NB4 (cell line): ENCODE measurements at regions not wholly inside any gene's neighbourhood (a gene's known extent, or its start where the extent isn't known, plus 50 kb on each side); places are given as distances from the start of the nearest gene placed in this dataset.

ENCODE experiments used
- POLR2A ChIP-seq: IDR thresholded peaks from 2 replicates; pipeline ENCODE4 v1.6.1; 2011; ENCODE audit warnings: mild to moderate bottlenecking; ENCODE audit not compliant: insufficient read length; ENCODE audit errors: extremely low read depth
- TF ChIP-seq, protein P1 (sequence below): IDR thresholded peaks from one replicate; pipeline ENCODE4 v1.5.1; 2012; ENCODE audit warnings: low read depth, low read length

DNA sequence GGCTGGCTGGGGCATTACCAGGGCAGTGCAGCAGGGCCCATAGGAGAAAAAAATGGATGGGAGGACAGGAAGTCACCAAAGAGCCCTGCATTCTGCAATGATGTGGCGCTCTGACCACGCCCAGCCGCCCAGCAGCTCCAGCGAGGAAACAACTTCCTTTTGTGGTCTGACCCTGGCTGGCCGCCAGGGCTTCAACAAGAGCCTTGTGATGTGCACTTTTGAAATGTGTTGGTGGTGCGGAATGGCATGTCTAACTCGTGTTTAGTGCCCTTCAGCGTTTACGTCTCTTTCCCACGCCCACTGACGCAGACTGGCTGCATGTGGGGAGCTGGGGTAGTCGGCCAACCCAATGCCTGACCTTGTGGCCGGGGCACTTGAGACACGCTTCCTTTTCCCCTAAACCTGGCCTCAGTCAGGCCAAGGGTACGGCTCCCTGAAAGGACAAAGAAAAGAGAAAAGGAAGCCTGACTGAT lies 81.9 kb upstream of the CTNNB1 start:
- TF ChIP-seq, protein P1, sequence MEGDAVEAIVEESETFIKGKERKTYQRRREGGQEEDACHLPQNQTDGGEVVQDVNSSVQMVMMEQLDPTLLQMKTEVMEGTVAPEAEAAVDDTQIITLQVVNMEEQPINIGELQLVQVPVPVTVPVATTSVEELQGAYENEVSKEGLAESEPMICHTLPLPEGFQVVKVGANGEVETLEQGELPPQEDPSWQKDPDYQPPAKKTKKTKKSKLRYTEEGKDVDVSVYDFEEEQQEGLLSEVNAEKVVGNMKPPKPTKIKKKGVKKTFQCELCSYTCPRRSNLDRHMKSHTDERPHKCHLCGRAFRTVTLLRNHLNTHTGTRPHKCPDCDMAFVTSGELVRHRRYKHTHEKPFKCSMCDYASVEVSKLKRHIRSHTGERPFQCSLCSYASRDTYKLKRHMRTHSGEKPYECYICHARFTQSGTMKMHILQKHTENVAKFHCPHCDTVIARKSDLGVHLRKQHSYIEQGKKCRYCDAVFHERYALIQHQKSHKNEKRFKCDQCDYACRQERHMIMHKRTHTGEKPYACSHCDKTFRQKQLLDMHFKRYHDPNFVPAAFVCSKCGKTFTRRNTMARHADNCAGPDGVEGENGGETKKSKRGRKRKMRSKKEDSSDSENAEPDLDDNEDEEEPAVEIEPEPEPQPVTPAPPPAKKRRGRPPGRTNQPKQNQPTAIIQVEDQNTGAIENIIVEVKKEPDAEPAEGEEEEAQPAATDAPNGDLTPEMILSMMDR = no peak
- TF ChIP-seq POLR2A = no peak
